IPS-NIHi11 (cell line): ENCODE measurements at regions not wholly inside any gene's neighbourhood (a gene's known extent, or its start where the extent isn't known, plus 50 kb on each side); places are given as distances from the start of the nearest gene placed in this dataset.
A peak's percentile ranks its signal among the peaks of the same experiment; 100 is the strongest.
"Not testable (repeated sequence)": the region's sequence is repeated elsewhere in the genome, so short reads cannot be mapped to it uniquely, and the experiment has no call there.

Source experiments
- DNase-seq: peaks from one replicate; pipeline ENCODE4 v3.0.0; 2012; ENCODE audit warnings: mixed read lengths, low spot score

DNA sequence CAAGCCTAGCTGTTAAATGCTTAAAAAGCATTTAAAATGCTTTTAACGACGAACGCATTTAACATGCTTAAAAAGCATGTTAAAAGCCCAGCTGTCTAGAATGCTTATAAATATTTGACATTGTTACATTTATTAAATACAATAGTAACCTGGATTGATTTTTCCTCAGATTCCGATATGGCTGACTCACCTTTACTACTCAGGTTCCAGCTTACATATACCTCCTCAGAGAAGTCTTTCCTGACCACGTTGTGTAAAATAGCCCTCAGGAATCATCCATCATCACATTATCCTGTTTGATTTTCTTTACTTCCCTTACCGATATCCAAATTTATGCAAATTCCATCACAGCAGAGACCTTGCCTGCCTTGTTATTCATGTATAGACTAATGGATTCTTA, 51.4 kb downstream of the SLC41A2 start:
- DNase-seq = no peak

DNA sequence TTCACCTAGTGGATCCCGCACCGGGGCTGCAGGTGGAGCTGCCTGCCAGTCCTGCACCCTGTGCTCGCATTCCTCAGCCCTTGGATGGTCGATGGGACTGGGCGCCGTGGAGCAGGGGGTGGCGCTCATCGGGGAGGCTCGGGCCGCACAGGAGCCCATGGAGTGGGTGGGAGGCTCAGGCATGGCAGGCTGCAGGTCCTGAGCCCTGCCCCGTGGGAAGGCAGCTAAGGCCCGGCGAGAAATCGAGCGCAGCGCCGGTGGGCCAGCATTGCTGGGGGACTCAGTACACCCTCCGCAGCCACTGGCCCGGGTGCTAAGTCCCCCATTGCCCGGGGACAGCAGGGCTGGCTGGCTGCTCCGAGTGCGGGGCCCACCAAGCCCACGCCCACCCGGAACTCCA, 52.6 kb downstream of the SLC41A2 start:
- not testable (repeated sequence) for DNase-seq

DNA sequence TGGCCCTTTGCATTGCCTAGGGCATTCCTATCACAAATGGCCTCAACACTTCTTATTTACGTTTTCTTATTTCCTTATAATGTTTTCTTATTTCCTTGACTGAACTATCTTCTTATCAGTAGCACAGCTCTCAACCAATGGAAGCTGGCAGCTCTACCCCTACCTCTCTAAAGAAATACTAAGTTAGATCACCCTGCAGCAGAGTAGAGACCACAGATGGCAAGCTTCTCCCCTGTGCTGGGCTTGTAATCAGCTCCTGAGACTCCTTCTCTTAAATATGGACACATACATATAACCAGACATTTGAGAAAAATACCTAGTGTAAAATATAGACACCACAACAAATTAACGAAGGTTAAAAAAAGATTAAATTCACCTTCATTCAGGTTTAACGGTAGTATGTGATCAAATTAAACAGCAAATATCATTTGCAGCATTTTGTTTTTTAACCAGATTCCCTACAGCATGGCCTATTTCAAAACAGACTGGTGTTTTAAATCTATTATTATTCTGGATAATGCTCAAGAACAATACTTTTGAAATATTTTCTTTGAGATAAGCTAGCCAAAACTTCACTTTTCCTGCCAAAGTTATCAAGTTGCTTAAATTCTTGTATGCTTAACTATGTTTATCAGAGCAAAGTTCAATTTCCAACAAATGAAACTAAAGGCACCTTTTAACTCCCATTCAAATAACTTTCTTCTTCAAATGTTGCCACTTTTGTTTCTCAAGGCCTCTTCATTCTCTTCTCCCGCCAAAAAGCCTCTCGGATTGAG, 54.3 kb downstream of the SLC41A2 start:
- DNase-seq = no peak

DNA sequence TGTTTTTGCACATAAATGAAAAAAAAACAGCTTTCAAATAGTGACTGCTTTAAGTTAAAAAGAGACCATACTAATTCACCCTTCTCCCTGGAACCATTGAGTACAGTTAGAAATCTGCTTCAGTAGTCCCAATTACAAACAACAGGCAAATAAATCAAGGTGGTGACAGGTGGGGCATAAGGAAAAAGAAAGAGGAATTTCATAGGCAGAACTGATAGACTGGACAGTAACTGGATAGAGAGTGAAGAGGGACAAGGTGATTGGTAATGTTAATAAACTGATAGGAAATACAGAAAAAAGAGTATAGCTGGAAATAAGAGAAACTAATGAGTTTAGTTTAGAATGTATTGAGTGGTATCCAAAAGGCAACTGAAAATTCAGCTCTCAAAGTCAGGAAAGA, 56.0 kb downstream of the SLC41A2 start:
- DNase-seq = no peak

DNA sequence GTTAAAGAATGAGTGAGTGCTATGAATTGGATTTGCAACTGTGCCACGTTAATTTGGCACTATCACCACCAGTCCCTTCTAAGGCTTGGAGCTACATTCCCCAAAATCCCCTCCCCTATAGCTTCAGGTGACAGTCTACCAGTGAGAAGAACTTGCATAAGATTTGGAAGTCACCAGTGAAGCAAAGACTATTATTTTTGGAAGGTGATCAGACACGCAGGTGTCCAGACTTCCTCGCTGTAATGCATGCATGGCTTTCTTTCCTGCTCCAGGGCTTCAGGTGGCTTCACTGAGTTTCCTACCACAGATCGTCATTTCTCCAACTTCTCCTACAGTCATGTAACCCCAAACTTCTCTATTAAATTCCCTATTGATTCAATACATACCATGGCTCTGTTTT, 61.4 kb downstream of the SLC41A2 start:
- DNase-seq = no peak

DNA sequence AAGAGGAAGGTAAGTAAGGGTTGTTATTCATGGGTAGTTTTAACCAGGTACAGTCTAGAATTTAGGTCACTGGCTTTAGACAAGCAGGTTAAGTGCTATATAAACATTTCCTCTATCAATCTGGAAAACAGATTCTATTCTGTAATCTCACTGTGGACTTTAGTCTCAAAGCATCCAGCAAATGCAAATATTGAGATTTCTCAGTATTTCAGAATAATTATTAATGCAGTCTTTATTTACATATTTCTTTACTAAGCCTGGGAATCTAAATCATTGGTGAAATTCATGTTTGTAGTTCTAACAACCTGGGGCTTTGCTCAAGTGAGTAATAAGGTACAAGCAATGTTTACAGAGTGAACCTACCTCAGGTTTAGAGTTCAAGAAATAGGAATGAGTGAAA, 61.9 kb downstream of the SLC41A2 start:
- no peak for DNase-seq

DNA sequence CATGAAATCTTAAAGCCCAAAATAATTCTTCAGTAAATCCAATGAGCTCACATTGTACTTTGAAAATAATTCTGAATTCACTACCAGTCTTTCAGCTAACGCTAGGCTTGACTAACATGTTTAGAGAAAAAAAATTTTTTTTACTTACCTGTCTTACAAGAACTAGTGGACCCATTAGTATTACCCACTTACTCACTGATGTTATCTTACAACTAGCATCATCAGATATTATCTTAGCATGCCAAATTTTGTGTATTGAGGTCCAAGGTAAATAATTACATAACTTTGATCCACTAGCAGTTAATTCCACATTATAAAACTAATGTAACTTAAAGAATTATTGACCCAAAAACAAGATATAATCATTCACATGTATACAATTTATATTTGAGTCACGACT, 62.7 kb downstream of the SLC41A2 start:
- DNase-seq = no peak

DNA sequence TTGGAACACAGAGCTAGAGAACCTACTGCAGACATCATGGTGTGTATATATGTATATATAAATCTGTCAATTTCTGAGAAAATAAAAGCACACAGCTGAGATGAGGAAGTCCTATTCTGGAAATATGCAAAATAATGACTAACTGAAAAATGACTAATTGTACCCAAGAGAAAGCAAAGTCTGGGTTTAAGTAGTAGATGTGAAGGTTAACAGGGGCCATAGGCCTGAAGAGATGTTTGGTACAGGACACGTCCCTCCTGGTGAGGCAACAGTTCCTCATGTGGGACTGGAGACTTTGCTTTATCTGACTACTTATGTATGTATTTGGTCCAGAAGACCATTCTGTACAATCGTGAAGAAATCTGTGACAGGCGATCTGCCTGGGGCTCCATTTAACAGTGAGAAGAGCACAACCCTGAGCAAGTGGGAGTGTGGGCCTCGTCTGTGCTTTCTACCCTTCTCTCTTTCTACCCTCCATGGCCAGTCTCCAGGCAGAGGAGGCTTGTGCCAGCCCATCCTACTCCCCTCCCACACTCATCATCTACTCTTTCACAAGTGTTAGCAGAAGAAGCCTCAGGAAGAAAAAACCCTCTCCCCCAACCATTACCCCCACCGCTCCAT, 67.5 kb downstream of the SLC41A2 start:
- no peak for DNase-seq

DNA sequence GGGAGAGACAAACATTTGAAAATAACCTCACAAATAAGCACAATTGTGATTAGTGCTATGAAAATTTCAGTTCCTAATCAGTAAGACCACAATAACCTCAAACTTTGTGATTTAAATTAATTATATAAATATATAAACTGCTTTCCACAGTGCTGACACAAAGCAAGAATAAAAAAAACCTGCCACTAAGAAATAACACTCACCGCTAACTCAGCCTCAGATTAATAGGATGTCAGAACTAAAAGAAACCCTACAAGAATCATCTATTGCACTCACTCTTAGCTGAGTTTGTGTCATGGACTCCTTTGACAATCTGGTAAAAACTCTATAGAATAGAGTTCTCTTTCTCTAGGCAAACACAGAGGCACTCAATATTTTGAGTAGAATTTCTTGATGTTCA, 68.4 kb downstream of the SLC41A2 start:
- no peak for DNase-seq

DNA sequence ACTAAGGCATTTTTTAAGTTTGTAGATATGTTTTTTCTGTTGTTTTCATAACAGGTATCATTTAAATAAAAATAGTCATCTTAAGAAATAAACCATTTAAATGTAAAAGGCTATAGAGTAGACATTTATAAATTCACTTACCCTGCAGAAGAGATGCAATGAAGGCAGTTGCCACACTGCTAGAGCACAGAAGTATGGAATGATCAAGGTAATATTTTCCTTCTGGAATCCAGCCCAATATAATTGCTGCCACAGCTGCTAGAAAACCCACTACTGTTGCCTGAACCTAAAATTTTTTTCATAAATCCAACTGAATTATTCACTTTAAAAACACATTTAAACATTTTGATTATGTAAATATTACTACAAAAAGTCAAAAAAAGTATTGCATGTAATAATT, 69.2 kb downstream of the SLC41A2 start:
- DNase-seq = no peak

DNA sequence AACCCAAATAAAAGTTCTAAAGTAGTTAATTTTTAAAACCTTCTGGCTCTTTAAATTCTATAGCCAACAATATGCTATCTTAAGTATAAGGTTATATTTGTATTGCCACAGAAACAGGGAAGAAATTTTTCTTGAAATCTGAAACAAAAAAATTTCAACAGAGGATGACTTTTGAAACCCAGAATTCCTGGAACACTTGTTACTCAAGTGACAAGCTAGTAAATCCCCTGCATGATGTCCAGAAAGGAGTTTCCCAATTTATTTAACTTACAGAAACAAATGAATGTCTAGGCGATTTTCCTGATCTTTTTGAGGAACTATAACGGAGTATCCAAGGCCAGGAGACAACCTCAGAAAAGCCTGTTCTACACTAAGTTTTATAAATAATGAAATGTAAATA, 69.6 kb downstream of the SLC41A2 start:
- DNase-seq = no peak

DNA sequence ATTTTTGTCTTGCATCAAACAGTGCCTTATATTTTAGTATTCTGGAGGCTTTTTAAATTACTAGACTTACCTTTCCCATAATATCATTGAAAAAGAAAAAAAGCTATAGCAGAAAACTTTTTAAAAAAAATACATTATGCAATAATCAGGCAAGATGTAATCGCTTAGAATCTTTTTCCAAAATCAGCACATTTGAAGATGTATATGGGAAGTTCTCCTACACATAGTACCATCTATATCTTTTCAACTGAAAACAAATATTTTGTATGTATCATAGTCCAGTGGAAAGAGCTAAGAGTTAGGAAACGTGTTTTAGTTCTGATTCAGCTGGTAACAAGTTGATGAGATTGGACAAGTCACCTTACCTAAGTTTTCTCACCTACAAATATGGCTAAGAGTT, 70.6 kb downstream of the SLC41A2 start:
- no peak for DNase-seq

DNA sequence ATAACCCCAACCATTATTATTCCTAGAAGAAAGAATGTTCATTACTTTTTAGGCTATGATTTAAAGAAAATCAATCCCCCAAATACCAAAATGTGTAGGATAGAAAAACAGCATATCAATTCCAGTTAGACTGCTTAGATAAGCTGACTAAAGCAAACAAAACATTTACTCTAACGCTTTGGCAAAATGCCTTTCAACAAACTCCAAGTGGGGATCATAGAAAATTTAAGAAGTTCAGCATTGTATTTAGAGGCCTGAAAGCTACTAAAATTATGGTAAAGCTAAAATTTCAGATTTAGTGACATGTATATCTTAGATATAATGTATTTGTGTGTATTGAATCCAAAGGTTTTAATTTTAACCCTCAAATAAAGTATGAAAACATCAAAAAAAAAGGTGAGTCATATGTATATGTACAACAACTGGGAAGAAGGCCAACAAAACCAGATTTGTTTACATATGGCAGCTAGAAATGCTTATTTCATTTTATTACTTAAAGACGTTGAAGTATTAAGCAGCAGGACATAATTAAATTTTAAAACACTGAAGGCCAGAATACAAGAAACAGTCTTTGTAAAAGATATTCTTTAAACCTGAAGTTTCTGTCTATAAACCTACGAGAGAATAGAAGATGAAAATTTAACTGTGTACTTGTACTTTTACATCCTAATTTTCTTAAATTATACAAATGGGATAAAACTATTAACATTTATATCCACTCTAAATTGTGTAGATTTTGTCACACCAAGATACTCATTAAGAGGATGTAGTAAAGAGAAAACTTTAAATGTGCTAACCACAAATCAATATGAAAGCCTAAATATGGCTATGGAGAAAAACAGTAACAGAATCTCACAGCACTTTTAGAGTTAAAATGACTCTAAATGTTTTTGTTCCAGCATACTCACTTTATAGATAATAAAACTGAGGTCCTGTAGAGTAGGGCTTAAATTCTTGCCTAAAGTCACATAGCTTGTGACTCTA, 71.4 kb downstream of the SLC41A2 start:
- DNase-seq = no peak

DNA sequence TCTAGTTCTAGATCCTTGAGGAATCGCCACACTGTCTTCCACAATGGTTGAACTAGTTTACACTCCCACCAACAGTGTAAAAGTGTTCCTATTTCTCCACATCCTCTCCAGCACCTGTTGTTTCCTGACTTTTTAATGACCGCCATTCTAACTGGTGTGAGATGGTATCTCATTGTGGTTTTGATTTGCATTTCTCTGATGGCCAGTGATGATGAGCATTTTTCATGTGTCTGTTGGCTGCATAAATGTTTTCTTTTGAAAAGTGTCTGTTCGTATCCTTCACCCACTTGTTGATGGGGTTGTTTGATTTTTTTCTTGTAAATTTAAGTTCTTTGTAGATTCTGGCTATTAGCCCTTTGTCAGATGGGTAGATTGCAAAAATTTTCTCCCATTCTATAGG, 79.2 kb downstream of the SLC41A2 start:
- DNase-seq = not testable (repeated sequence)

DNA sequence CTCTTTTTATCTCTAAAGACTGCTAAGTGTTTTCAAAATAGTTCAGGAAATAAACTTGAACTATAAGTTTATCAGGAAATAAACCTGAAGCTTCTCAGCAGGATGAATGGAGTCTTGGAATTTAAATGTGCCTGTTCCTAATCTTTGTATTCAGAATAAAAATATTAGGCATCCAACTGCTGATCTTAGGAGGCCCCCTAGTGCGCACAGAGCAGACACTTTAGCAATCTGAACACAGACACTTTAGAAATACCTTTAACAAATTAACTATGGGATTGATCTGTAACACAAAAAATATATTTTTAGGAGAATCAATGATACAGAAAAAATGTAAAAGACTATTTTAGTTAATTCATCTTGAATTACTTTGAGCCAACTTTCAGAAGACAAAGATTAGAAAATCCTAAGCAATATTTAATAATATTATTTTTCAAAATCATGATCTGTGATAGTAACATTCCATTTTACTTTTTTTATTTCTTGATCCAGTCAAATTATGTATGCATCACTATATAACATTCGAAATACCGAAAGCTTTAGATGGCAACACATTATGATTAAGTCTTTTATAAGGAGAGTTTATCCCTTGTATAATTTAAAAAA, 80.9 kb downstream of the SLC41A2 start:
- peak; percentile 9 for DNase-seq

DNA sequence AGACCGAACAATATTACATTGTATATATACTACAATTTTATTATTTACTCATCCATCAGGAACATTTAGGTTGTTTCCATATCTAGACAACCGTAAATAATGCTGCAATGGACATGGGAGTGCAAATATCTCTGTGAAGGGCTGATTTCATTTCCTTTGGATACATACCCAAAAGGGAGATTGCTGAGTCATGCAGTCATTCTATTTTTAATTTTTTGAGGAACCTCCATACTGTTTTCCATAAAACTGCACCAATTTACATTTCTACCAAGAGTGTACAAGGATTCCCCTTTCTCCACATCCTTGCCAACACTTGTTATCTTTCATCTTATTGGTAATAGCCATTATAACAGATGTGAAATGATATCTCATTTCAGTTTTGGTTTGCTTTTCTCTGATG, 84.7 kb downstream of the SLC41A2 start:
- no peak for DNase-seq

DNA sequence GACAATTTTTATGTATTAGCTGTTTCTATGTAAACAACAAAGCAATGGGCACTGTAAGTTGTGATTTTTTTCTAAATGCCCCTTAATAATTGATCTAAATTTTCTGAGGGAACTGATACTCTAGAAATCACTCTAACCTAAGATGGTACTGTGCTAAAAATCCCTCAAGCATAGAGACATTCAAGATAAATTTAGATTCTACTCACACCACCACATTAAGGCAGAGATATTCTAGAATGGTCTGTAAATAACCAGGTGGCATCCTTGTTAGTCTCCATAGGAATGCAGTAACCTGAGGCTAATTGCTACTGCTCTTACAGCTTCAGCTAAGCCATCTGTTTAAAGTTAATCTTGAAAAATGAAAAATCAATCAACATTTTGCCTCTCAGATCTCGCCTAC, 87.3 kb downstream of the SLC41A2 start:
- no peak for DNase-seq

DNA sequence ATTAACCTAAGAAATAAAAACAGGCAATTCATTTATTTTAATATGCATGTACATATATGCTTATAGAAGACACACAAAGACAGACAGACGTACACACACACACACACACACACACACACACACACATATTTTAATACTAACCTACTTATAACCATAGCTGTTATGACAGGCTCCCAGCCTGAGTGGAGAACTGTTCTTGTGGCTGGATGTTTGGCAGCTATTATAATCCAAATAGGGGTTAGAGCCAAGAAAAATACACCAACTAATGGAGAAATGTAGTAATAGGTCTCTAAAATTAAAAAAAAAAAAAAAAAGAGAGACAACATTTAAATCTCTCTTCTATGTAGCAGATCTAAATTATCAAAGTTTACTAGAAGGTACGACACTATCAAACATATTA, 91.8 kb downstream of the SLC41A2 start:
- DNase-seq = no peak

DNA sequence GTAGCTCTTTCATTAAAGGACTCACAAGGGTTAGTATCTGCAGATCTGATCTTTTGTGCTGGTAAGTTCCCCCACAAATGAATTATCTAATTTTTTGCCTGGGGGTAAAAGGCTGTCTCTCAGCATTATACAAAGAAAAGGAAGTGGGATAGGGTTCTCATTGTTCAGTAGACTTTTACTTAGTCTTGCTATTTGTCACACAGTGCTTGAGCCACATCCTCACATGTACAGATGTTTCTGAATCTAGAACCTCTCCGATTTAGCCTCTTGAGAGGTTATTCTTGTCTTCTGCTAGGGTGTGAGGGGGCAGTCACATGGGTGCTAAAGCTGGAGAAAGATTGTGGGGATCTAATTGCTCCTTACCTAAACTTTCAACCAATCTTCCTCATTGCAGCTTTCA, 93.0 kb downstream of the SLC41A2 start:
- DNase-seq = no peak

DNA sequence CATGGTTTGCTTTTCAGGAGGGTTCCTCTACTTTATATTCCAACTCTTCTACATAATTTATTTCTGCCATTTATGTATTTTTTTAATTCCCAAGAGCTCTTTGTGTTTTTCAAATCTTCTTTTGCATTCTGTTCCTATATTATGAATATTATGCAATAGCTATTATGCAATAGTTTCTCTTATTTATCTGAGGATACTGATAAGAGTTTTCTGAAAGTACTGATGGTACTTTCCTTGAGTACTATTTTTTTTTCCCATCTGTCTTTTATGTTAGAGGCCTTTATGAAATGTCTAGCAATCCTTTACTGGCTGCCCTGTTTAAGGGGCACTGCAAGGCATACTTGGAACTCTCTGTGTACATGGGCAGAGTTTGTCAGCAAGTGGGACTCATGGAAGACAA, 93.4 kb downstream of the SLC41A2 start:
- no peak for DNase-seq

DNA sequence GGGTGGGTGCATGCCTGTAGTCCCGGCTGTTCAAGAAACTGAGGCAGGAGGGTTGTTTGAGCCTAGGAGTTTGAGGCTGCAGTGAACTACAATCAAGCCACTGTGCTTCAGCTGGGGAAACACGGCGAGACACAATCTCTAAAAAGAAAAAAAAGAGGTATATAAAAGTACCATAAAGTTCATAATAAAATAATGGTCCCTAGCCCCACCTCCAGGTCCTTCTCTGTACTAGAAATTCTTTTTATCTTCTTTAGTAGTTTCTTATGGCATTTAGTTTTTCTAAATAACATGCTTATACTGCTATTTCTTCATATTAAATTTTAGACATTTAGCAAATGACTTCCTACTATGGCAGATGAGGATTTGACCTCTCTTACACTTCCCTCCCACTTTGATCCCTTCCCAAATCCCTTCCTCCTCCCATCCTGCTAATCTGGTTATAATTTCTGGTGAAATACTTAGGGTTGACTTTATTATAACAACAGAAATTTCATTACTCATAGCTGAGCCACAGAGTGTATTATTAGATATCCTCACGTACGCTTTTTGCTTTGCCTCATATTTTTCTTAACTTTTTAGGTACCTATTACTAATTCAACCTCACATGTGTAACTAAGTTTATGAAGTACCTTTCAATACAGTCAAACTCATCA, 94.7 kb downstream of the SLC41A2 start:
- DNase-seq = no peak
